GM12865 (cell line): ENCODE measurements at regions not wholly inside any gene's neighbourhood (a gene's known extent, or its start where the extent isn't known, plus 50 kb on each side); places are given as distances from the start of the nearest gene placed in this dataset.

Experiments used
- DNase-seq: peaks from one replicate; pipeline ENCODE4 v3.0.0; 2010; ENCODE audit warnings: low read depth
- H3K4me3 ChIP-seq: 2 replicates; pipeline ENCODE4 v1.5.1; 2011; ENCODE audit warnings: mild to moderate bottlenecking, low read depth, low read length, control low read depth
- TF ChIP-seq, protein P1 (sequence below): IDR thresholded peaks from 2 replicates; pipeline ENCODE4 v1.5.1; 2011; ENCODE audit warnings: low read length, control low read depth, low read depth, inconsistent platforms; ENCODE audit not compliant: insufficient read depth; ENCODE audit errors: missing control alignments

DNA sequence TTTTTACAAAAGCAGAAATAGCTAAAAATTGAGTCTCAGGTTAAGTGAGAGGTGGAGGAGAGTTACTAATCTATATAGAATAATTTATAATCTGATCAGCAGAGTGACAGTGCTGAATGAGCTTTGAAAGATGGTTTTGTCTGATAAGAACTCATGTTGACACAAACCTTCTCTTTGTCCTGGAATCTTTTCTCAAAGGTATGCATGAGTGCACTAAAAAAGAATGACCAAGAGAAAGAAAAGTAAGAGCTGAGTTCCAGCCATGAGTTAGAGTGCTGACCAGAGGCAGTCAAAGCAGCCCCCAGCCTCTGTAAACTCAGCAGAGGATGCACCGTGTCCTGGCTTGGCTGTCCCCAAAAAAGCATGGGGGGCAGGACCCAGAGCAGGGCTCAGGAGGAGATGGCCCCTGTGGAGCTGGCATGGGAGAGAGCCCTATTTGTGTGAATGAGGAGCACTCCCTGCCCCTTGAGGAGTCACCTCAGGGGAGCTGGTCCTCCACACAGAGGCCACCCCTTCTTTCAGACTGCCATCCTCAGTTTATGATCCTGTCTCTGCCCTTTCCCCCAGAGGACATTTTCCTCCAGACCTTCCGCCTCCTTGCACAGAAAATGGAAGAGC is 129.8 kb downstream of the SEC23A start:
- TF ChIP-seq, protein P1, sequence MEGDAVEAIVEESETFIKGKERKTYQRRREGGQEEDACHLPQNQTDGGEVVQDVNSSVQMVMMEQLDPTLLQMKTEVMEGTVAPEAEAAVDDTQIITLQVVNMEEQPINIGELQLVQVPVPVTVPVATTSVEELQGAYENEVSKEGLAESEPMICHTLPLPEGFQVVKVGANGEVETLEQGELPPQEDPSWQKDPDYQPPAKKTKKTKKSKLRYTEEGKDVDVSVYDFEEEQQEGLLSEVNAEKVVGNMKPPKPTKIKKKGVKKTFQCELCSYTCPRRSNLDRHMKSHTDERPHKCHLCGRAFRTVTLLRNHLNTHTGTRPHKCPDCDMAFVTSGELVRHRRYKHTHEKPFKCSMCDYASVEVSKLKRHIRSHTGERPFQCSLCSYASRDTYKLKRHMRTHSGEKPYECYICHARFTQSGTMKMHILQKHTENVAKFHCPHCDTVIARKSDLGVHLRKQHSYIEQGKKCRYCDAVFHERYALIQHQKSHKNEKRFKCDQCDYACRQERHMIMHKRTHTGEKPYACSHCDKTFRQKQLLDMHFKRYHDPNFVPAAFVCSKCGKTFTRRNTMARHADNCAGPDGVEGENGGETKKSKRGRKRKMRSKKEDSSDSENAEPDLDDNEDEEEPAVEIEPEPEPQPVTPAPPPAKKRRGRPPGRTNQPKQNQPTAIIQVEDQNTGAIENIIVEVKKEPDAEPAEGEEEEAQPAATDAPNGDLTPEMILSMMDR: no peak
- no peak overlapping the region for H3K4me3 ChIP-seq
- no peak for DNase-seq

DNA sequence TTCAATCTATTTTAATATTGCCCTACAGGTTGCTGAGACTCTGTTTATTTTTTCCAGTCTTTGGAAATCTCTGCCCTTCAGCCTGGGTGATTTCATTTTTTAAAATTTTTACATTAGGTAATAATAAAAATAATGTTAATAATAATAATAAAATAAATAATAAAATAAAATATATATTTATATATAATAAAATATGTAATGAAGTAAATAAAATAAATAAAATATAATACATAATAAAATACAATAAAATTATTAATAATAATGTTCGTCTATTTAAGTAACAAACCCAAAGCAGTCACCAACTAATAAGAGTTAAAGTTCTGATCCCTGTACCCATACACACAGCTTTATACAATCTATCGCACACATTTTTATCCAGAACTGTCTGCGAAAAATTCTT is 130.5 kb downstream of the SEC23A start:
- no peak for DNase-seq
- H3K4me3 ChIP-seq: no peak overlapping the region
- TF ChIP-seq, protein P1: no peak

DNA sequence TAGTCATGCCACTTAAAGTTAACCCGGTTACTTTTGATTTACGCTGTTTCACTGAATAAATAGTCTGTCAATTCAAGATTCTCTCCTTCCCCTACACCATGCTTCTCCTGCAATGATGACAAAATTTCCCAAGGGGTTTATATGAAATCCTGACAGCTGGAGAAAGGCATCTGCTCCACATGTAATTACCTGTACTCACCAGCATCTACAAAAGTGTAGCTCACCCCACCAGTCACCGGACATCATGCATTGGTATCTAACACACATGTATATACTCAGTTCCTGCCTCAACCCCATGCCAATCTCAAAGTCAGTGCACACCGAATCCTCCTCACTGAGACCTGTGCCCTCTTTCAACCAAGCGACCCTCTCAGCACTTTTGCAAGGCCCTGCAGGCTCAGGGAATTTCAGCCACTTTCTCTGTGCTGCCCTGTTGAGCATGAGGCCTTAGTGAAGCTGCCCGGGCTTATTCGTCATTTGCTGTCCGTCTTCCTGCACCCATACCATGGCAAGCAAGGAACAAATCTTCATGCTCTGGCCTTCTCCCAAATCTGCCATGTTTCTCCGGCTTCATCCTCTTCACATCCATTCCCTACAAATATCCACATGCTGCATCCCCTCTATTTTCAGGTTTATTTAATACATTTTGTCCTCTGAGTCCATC is 131.6 kb downstream of the SEC23A start:
- TF ChIP-seq, protein P1: no peak
- no peak overlapping the region for H3K4me3 ChIP-seq
- DNase-seq: no peak

DNA sequence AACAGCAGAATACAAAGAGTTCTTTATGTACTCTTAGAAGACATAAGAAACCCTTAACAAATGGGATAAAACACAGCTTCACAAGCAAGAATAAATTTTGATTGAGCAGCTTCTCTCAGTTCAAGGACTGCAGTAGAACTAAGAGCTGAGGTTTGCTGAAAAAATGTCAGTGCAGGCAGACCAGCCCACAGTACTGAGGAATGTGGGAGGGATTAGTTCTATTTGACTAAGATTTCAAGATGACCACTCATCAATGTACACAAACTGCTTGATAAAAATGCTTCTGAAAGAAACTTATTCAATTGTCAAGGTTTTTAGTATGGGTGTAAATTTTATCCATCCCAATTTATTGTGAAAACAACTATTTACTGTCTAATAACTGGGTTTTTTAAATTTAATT is 138.4 kb downstream of the SEC23A start:
- TF ChIP-seq, protein P1: no peak
- DNase-seq: no peak
- no peak overlapping the region for H3K4me3 ChIP-seq

DNA sequence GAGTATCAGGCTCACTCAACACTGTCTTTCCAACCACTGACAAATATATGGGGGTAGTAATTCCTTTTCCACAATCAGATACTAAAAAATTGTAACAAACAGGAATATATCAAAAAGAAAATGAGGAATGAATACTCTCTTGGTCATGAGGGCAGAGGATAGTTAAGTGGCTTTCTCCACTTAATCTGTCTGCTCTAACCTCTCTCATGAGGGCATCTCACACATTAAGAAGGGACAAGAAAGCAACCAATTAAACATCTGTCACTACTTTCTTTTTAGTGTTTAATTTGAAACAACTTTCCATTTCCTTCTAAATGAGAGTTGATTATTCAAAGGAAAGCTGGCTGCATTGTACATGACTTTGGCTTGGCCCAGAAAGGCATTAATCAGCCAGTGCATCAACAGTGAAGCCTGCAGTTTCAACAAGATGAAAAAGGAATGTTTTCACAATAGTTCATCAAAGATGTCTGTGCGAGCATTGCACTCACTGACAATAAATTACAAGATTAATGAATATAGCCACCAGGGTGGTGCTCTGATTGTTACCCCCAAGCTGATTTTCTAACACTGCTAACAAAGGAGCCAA is 142.0 kb downstream of the SEC23A start:
- TF ChIP-seq, protein P1: no peak
- H3K4me3 ChIP-seq: no peak overlapping the region
- DNase-seq: no peak

DNA sequence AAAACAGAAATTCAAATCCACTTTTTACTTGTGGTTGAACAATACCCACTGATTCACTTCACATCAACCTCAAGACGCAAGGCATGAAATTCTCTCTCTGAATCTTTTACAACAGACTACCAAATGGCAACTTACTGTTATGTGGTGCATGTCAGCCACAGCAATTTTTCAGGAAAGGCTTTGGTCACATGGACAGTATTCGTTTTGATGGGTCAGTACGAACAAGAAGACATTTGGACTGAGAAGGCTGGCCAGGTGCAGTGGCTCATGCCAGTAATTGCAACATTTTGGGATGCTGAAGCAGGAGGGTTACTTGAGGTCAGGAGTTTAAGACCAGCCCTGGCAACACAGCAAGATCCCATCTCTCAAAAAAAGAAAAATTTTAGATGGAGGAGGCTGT is 144.0 kb downstream of the SEC23A start:
- TF ChIP-seq, protein P1: no peak
- H3K4me3 ChIP-seq: no peak overlapping the region
- no peak for DNase-seq

DNA sequence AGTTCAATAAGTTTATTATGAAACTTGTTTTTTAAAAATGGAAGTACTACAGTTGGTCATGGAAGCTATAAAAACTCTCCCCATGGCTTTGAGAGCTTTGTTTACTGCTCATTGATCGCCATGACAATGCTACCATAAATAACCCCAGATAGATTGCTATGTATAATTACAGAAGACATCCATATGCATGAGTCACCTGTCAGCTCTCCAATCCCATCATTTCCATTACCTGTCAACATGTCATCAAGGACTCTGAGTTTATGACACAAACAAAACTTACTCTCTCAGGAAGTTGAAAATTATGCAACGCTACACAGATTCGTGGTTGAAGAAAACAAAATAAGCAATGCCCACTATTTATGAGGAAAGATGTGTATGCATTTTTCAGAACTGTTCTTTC is 144.4 kb downstream of the SEC23A start:
- no peak for DNase-seq
- TF ChIP-seq, protein P1: no peak
- H3K4me3 ChIP-seq: no peak overlapping the region
